HS-5 (cell line): ENCODE measurements at regions not wholly inside any gene's neighbourhood (a gene's known extent, or its start where the extent isn't known, plus 50 kb on each side); places are given as distances from the start of the nearest gene placed in this dataset.
A peak's percentile ranks its signal among the peaks of the same experiment; 100 is the strongest.
"Not testable (repeated sequence)": the region's sequence is repeated elsewhere in the genome, so short reads cannot be mapped to it uniquely, and the experiment has no call there.

ENCODE experiments used
- DNase-seq: peaks from one replicate; pipeline ENCODE4 v3.0.0-alpha.2; 2012; ENCODE audit warnings: low read depth

GRCh38 chr18:11511434-11512095 lies 97.8 kb upstream of the SLC35G4 start:
- no peak for DNase-seq

- DNase-seq: no peak
Measured at GRCh38 chr18:11506856-11507255, 102.5 kb upstream of the SLC35G4 start.

- no peak for DNase-seq
Measured at GRCh38 chr18:11505993-11506392, 103.4 kb upstream of the SLC35G4 start.

- no peak for DNase-seq
Measured at GRCh38 chr18:11504962-11505361, 104.4 kb upstream of the SLC35G4 start.

GRCh38 chr18:11502368-11502767 lies 107.0 kb upstream of the SLC35G4 start:
- DNase-seq: no peak

GRCh38 chr18:11501352-11501751 lies 108.0 kb upstream of the SLC35G4 start:
- no peak for DNase-seq

GRCh38 chr18:11500153-11501122 lies 109.0 kb upstream of the SLC35G4 start:
- peak; percentile 93 for DNase-seq

- no peak for DNase-seq
Measured at GRCh38 chr18:11498821-11499220, 110.6 kb upstream of the SLC35G4 start.

GRCh38 chr18:11497585-11497984 lies 111.8 kb upstream of the SLC35G4 start:
- DNase-seq: no peak

- no peak for DNase-seq
Measured at GRCh38 chr18:11496526-11497172, 112.7 kb upstream of the SLC35G4 start.

GRCh38 chr18:11495441-11495840 lies 114.0 kb upstream of the SLC35G4 start:
- DNase-seq: no peak

- no peak for DNase-seq
Measured at GRCh38 chr18:11494107-11494506, 115.3 kb upstream of the SLC35G4 start.

- DNase-seq: no peak
Measured at GRCh38 chr18:11489266-11489899, 120.0 kb upstream of the SLC35G4 start.

GRCh38 chr18:11488175-11488574 lies 121.2 kb upstream of the SLC35G4 start:
- peak; percentile 62 for DNase-seq

- DNase-seq: no peak
Measured at GRCh38 chr18:11487390-11487789, 122.0 kb upstream of the SLC35G4 start.

- DNase-seq: no peak
Measured at GRCh38 chr18:11482271-11482670, 127.1 kb upstream of the SLC35G4 start.

GRCh38 chr18:11480692-11481091 lies 128.7 kb upstream of the SLC35G4 start:
- DNase-seq: no peak

- not testable (repeated sequence) for DNase-seq
Measured at GRCh38 chr18:11479031-11479430, 130.4 kb upstream of the SLC35G4 start.

- no peak for DNase-seq
Measured at GRCh38 chr18:11470941-11471340, 138.5 kb upstream of the SLC35G4 start.

- no peak for DNase-seq
Measured at GRCh38 chr18:11468617-11469016, 140.8 kb upstream of the SLC35G4 start.

- no peak for DNase-seq
Measured at GRCh38 chr18:11468120-11468519, 141.3 kb upstream of the SLC35G4 start.

GRCh38 chr18:11467611-11468010 lies 141.8 kb upstream of the SLC35G4 start:
- no peak for DNase-seq
